Cerebellar cortex (tissue), 1 donor: ENCODE measurements at regions not wholly inside any gene's neighbourhood (a gene's known extent, or its start where the extent isn't known, plus 50 kb on each side); places are given as distances from the start of the nearest gene placed in this dataset.

Source experiments
- DNase-seq: peaks from one replicate; pipeline ENCODE4 v3.0.0-alpha.2; 2015; ENCODE audit warnings: low spot score

DNA sequence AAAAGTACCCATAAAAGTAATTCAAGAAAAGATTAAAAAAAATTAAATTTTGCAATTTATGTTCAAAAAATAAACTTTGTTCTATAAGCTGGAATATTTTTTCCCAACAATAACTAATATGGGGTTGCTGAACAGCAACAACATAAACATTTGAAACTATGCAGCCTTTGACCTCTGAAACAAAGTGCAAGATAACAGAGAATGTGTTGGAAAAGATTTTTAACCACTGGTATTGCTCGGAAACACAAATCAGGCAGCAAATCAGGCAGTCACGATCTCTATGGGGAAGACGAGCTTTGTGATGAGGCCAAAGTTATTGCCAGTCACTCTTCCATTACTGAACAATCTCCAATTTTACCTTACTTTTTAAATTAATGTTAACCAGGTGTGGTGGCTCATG is 332.1 kb downstream of the PABPC4L start:
- no peak for DNase-seq

GRCh38 chr4:133868856-133869255 is 332.7 kb downstream of the PABPC4L start:
- no peak for DNase-seq

DNA sequence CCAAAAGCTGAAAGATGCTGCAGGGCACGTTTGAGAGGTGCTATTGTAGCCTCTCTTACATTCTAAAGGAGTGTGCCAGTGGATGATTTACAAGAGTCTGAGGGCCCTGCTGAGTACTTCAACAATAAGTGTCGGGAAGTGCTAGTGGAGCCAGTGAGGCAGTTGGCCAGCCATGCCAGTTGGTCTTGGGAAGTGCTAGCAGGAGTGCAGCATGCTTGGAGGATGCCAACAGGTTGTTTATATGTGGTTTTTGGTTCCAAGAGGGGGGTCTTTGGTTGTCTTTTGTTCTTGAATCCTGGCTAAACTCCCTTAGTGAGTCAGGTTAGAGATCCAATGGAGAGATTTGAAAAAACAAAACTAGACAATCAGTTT is 335.3 kb downstream of the PABPC4L start:
- no peak for DNase-seq

GRCh38 chr4:133865612-133866327 is 335.8 kb downstream of the PABPC4L start:
- no peak for DNase-seq

- no peak for DNase-seq
These were observed 338.4 kb downstream of the PABPC4L start for GRCh38 chr4:133863153-133863552.

GRCh38 chr4:133856731-133857355 is 344.7 kb downstream of the PABPC4L start:
- no peak for DNase-seq

GRCh38 chr4:133855001-133855400 is 346.6 kb downstream of the PABPC4L start:
- no peak for DNase-seq

DNA sequence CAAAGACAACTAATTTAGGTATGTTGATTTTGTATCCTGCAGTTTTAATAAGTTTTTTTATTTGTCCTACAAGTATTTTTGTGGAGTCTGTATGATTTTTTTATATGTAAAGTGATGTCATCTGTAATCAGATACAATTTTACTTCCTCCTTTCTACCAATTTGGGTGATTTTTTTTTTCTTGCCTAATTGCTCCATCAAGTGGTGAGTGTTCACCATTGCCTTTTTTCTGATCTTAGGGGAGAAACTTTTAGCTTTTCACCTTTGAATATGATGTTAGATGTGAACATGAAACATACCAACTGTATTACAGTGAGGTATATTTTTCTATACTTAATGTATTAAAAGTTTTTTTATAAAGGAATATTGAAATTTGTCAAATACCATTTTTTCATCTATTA is 362.3 kb downstream of the PABPC4L start:
- no peak for DNase-seq

GRCh38 chr4:133823177-133823576 is 378.4 kb downstream of the PABPC4L start:
- DNase-seq, result no peak

DNA sequence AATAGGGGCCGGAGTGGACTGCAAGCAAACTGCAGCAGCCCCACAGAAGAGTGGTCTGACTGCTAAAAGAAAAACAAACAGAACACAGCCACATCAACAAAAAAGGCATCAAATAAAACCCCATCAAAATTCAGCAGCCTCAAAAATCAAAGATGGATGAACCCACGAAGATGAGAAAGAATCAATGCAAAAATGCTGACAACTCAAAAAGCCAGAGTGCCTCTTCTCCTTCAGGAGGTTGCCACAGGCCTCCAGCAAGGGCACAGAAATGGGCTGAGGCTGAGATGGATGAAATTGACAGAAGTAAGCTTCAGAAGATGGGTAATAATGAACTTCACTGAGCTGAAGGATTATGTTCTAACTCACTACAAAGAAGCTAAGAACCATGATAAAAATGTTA is 388.6 kb downstream of the PABPC4L start:
- DNase-seq, result no peak

DNA sequence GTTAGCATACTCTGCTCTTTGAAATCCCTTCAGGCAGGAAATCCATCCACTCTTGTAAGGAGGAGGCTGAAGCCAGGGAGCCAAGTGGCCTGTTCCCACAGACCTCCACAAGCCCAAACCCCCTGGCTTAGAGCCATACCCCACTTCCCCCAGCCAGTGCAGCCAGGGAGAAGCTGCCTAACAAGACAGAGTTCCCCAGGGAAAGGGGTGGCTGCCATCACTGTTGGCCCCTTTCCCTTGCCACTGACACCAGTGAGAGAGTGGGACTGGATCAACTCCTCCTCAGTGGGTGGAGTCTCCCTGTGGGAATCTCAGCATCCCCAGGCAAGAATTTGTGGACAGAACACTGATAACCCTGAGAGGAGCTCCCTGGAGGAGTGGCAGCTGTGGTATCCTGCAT is 389.4 kb downstream of the PABPC4L start:
- no peak for DNase-seq

DNA sequence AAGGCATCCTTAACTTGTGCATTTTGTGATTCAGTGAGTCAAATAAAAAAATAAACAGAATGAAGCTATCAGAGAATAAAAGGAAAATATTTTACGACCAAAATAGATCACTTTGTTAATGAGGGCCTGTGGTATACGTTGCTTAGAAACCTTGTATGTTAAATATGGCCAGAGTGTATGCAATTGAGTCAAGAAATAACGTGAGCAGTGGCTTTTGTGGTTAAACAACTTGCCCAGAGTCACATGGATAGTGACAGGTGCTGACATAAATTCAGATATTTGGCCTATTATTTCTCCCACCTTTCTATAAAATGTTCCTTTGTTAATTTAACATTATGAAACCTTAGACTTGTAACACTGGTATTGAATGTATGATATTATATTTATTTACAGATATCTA is 393.4 kb downstream of the PABPC4L start:
- DNase-seq, result no peak

DNA sequence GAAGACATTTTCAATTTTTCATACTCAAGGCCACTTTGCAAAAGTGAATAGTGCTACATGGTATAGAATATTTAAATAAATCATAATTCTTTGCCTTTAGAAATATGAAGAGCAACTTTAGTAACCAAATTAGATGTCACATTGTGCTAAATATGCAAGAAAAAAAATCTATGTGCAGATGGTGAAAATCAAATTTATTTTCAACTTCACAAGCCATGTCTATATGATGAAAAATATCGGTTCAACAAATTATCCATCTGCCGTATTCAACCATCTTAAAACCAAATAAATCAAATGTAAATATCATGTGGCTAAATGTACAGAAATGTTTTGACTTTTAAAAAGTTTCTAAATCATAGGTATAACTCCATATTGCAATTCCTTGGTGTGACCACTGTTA is 398.2 kb downstream of the PABPC4L start:
- no peak for DNase-seq

- no peak for DNase-seq
These were observed 399.0 kb downstream of the PABPC4L start for GRCh38 chr4:133802359-133803140.

- no peak for DNase-seq
These were observed 399.7 kb downstream of the PABPC4L start for GRCh38 chr4:133801883-133802282.

- DNase-seq, result no peak
These were observed 400.6 kb downstream of the PABPC4L start for GRCh38 chr4:133800966-133801365.

DNA sequence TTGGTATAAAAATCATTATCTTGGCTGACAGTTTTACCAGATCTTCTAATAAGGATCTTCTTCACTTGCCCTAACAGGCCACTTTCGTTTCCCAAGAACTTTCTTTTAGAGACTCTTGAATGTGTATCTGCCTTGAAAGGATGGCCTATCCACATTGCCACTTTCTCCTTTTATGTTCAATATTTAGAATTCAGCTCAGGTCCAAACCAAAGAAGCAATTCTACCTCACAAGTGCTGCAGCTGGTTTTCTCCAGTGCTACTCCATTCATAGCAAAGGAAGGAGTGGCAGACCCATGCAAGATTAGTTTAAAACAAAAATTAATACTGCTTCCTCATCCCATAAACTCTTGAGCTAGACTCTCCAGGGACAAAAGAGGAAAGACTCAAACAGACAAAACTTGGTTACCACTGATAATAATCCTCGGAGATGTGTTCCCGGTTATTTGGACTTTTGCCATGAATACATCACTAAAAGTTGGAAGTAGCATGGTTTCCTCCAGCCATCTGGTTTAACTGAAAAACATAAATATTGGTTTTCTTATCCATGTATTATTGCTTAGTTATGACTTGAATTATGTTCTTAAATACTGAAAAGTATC is 401.8 kb downstream of the PABPC4L start:
- DNase-seq, result no peak

- DNase-seq, result no peak
These were observed 423.9 kb downstream of the PABPC4L start for GRCh38 chr4:133777661-133778060.

GRCh38 chr4:133776961-133777360 is 424.6 kb downstream of the PABPC4L start:
- DNase-seq, result no peak

DNA sequence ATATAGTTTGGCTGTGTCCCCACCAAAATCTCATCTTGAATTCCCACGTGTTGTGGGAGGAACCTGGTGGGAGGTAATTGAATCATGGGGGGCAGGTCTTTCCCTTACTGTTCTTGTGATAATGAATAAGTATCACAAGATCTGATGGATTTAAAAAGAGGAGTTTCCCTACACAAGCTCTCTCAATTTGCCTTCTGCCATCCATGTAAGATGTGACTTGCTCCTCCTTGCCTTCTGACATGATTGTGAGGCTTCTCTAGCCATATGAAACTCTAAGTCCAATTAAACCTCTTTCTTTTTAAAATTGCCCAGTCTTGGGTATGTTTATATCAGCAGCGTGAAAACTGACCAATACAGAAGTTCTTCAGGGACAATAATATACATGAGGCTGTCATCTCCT is 425.1 kb downstream of the PABPC4L start:
- no peak for DNase-seq

DNA sequence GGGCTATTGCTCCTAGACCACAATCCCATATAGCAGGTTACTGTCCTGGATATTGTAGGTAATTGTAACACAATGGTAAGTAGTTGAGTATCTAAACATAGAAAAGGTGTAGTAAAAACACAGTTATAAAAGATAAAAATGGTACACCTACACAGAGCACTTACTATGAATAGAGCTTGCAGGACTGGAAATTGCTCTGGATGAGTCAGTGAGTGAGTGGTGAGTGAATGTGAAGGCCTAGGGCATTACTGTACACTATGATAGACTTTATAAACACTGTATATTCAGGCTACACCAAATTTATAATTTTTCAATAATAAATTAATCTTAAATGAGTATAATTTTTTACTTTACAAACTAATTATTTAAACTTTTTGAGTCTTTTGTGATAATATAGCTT is 425.7 kb downstream of the PABPC4L start:
- no peak for DNase-seq

DNA sequence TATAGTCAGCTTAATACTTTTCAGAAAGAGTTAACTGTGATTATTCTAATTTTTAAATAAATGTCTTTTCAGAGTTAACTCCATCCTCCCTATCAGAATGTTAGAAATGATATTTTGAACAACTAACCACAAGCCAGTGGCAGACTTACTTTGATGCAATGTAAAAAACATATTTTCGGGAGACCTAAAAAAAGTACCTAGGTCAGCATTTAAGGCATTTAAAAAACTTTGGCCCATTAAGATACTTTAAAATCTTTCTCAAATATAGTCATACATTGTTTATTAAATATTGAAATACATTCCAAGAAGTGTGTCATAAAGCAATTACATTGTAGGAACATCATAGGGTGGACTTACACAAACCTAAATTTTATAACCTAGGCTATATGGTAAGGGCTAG is 426.1 kb downstream of the PABPC4L start:
- no peak for DNase-seq

GRCh38 chr4:133759428-133759827 is 442.2 kb downstream of the PABPC4L start:
- DNase-seq, result no peak
